ENCODE measurements at regions not wholly inside any gene's neighbourhood (a gene's known extent, or its start where the extent isn't known, plus 50 kb on each side); places are given as distances from the start of the nearest gene placed in this dataset.

DNA sequence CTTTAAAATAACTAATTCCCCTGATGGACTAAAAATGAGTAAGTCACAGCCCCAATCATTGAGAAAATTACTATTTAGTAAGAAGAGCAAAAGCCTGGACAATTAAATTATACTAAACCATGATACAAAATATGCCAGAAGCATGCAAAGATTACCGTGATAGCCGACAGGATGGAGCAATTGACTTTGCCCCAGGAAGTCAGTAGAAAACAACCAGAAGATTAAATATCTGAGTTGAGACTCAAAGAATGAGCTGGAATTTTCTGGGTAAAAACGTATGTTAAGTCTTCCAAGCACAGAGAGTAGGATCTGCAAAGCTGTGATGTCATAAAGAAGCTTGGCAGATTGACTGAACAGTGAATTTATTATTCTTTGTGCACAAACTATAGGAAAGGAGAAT, 816.1 kb upstream of the TENM3 start:
- TF ChIP-seq, protein P1, sequence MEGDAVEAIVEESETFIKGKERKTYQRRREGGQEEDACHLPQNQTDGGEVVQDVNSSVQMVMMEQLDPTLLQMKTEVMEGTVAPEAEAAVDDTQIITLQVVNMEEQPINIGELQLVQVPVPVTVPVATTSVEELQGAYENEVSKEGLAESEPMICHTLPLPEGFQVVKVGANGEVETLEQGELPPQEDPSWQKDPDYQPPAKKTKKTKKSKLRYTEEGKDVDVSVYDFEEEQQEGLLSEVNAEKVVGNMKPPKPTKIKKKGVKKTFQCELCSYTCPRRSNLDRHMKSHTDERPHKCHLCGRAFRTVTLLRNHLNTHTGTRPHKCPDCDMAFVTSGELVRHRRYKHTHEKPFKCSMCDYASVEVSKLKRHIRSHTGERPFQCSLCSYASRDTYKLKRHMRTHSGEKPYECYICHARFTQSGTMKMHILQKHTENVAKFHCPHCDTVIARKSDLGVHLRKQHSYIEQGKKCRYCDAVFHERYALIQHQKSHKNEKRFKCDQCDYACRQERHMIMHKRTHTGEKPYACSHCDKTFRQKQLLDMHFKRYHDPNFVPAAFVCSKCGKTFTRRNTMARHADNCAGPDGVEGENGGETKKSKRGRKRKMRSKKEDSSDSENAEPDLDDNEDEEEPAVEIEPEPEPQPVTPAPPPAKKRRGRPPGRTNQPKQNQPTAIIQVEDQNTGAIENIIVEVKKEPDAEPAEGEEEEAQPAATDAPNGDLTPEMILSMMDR (IDR thresholded peaks at IDR 0.05; ENCODE audit: insufficient read depth, low read length) = no peak
- TF ChIP-seq, protein P2, sequence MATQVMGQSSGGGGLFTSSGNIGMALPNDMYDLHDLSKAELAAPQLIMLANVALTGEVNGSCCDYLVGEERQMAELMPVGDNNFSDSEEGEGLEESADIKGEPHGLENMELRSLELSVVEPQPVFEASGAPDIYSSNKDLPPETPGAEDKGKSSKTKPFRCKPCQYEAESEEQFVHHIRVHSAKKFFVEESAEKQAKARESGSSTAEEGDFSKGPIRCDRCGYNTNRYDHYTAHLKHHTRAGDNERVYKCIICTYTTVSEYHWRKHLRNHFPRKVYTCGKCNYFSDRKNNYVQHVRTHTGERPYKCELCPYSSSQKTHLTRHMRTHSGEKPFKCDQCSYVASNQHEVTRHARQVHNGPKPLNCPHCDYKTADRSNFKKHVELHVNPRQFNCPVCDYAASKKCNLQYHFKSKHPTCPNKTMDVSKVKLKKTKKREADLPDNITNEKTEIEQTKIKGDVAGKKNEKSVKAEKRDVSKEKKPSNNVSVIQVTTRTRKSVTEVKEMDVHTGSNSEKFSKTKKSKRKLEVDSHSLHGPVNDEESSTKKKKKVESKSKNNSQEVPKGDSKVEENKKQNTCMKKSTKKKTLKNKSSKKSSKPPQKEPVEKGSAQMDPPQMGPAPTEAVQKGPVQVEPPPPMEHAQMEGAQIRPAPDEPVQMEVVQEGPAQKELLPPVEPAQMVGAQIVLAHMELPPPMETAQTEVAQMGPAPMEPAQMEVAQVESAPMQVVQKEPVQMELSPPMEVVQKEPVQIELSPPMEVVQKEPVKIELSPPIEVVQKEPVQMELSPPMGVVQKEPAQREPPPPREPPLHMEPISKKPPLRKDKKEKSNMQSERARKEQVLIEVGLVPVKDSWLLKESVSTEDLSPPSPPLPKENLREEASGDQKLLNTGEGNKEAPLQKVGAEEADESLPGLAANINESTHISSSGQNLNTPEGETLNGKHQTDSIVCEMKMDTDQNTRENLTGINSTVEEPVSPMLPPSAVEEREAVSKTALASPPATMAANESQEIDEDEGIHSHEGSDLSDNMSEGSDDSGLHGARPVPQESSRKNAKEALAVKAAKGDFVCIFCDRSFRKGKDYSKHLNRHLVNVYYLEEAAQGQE (IDR thresholded peaks at IDR 0.05; ENCODE audit: insufficient replicate concordance, low read depth) = no peak
- TF ChIP-seq POLR2AphosphoS5 (IDR thresholded peaks at IDR 0.05; ENCODE audit: low read depth) = no peak

Measured in HL-60 (cell line).